Gastrocnemius medialis (tissue), 4 donors: ENCODE measurements at regions not wholly inside any gene's neighbourhood (a gene's known extent, or its start where the extent isn't known, plus 50 kb on each side); places are given as distances from the start of the nearest gene placed in this dataset.

Experiments used
- ATAC-seq, 2 donors: fragments of 150-250 bp; one replicate each; pipeline ENCODE4 v1.9.1; 2016
- DNase-seq, 2 donors: peaks; one replicate each; pipeline ENCODE4 v3.0.0-alpha.2; 2019
- H3K27ac ChIP-seq, 4 donors: fragments of 200-600 bp; sonication (generic); 1 replicate in 1 of 4; 2 replicates in 3 of 4; pipeline ENCODE4 v1.5.1; 2016 to 2018; ENCODE audit warnings: mild to moderate bottlenecking in 2 of 4, moderate library complexity in 1 of 4
- H3K27me3 ChIP-seq, 3 donors: fragments of 200-600 bp; sonication (generic) in 2 of 3; 1 replicate in 1 of 3; 2 replicates in 2 of 3; pipeline versions ENCODE4 v1.5.1 to v1.6.0; 2016 to 2019; ENCODE audit warnings: mild to moderate bottlenecking in 1 of 3, moderate library complexity in 1 of 3
- H3K36me3 ChIP-seq, 2 donors: fragments of 200-600 bp; sonication (generic) in 1 of 2; one replicate each; pipeline ENCODE4 v1.5.1; 2017 to 2018
- H3K4me1 ChIP-seq, 2 donors: fragments of 200-600 bp; sonication (generic) in 1 of 2; one replicate each; pipeline ENCODE4 v1.5.1; 2016 to 2017; ENCODE audit warnings: mild to moderate bottlenecking in 2 of 2
- H3K4me3 ChIP-seq, 4 donors: fragments of 200-600 bp; sonication (generic) in 3 of 4; 1 replicate in 1 of 4; 2 replicates in 3 of 4; pipeline ENCODE4 v1.5.1; 2016 to 2019; ENCODE audit warnings: mild to moderate bottlenecking in 2 of 4
- H3K9me3 ChIP-seq, 3 donors: fragments of 200-600 bp; sonication (generic) in 2 of 3; 1 replicate in 1 of 3; 2 replicates in 2 of 3; pipeline ENCODE4 v1.5.1; 2016 to 2019
- POLR2A ChIP-seq, 2 donors: fragments of 450-650 bp; IDR thresholded peaks; one replicate each; pipeline ENCODE4 v1.6.1; 2017; ENCODE audit warnings: antibody characterized with exemption in 2 of 2, mild to moderate bottlenecking in 2 of 2, moderate library complexity in 2 of 2
- in situ Hi-C, 4 donors: fragments of 200-750 bp; cut with MboI; loops; one replicate each; pipeline versions ENCODE4 v1.15.0 to v1.8.0; 2017; ENCODE audit warnings: low sequenced_read_pairs in 4 of 4
- intact Hi-C: fragments of 100-400 bp; cut with DNase I; formaldehyde crosslinking; loops from one replicate; pipeline ENCODE4 v1.15.1; 2023; ENCODE audit warnings: low total_unique reads
- TF ChIP-seq, protein P1 (sequence below), 5 experiments: fragments of 450-650 bp in 3 of 5; fragments of 200-600 bp in 2 of 5; sonication (generic) in 2 of 5; IDR thresholded peaks in 4 of 5; conservative IDR thresholded peaks in 1 of 5; 1 replicate in 4 of 5; 2 replicates in 1 of 5; pipeline ENCODE4 v1.5.1; 2016 to 2019; ENCODE audit warnings: antibody characterized with exemption in 5 of 5, mild to moderate bottlenecking in 3 of 5, moderate library complexity in 3 of 5

DNA sequence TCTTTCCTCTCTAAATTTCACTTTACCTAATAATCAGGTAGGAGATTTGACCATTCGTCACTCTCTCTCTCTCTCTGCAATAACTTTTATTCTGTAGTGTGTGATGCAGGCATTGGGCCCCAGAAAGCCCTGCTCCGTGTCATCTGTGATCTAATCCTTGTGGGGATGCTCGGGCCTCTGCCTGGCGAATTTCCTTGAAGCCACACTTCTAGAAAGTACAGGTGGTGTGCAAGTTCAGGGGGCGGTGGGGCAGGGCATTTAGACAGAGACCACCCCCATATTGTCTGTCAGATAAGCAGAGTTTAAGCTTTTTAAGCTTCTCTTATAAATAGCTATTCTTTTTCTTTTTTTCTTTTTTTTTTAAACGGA is 53.4 kb upstream of the GPR12 start:
- Histone ChIP-seq H3K4me3 (no peak overlapping the region), H3K4me1 (no peaks in the 10 kb centered on the region), H3K27ac (no peak overlapping the region), H3K27me3 (no peaks in the 10 kb centered on the region), H3K9me3 (no peaks in the 10 kb centered on the region), H3K36me3 (no peaks in the 10 kb centered on the region)
- DNase-seq (no peak), ATAC-seq (no peak)
- TF ChIP-seq, protein P1, sequence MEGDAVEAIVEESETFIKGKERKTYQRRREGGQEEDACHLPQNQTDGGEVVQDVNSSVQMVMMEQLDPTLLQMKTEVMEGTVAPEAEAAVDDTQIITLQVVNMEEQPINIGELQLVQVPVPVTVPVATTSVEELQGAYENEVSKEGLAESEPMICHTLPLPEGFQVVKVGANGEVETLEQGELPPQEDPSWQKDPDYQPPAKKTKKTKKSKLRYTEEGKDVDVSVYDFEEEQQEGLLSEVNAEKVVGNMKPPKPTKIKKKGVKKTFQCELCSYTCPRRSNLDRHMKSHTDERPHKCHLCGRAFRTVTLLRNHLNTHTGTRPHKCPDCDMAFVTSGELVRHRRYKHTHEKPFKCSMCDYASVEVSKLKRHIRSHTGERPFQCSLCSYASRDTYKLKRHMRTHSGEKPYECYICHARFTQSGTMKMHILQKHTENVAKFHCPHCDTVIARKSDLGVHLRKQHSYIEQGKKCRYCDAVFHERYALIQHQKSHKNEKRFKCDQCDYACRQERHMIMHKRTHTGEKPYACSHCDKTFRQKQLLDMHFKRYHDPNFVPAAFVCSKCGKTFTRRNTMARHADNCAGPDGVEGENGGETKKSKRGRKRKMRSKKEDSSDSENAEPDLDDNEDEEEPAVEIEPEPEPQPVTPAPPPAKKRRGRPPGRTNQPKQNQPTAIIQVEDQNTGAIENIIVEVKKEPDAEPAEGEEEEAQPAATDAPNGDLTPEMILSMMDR (IDR thresholded peaks at IDR 0.05 in 4 of 5, conservative IDR thresholded peaks at IDR 0.05 in 1 of 5): no peak
- TF ChIP-seq POLR2A (IDR thresholded peaks at IDR 0.05): no peak
- intact Hi-C loops: no loop called here
- in situ Hi-C loops: no loop called here

DNA sequence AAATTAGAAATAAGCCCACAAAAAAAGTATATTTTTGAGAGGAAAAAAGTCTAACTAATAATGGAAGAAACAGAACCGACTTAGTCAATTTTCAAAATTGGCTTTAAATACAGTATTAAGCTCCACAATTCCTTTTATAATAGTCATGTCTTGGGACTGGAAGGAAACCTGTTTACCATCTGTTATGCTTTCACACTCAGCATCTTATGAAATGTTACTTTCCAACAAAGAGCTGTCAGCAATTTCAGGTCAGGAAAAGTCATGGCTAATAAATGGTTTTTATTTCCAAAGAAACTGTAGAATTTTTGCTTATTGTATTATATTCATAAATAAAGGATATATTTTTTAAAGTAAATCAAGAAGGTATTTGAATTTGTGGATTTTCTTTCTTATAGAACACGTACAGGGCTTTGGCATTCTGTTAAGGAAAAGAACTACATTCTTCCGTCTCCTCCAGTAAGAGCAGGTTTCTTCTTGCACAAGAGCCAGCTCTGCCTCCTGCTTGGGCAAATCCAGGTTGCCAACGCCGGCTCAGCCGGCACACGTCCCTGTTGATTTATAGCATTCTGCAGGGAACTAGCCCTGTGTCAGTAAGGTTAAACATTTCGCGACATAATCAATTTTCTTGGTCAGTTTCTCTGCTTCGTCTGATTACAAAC is 52.9 kb upstream of the GPR12 start:
- Histone ChIP-seq H3K36me3 (no peaks in the 10 kb centered on the region), H3K4me1 (no peaks in the 10 kb centered on the region), H3K9me3 (no peaks in the 10 kb centered on the region), H3K27me3 (no peaks in the 10 kb centered on the region), H3K27ac (no peak overlapping the region), H3K4me3 (no peak overlapping the region)
- DNase-seq (no peak), ATAC-seq (no peak)
- in situ Hi-C loops: no loop called here
- intact Hi-C loops: no loop called here
- TF ChIP-seq POLR2A (IDR thresholded peaks at IDR 0.05): no peak
- TF ChIP-seq, protein P1 (IDR thresholded peaks at IDR 0.05 in 4 of 5, conservative IDR thresholded peaks at IDR 0.05 in 1 of 5): no peak

DNA sequence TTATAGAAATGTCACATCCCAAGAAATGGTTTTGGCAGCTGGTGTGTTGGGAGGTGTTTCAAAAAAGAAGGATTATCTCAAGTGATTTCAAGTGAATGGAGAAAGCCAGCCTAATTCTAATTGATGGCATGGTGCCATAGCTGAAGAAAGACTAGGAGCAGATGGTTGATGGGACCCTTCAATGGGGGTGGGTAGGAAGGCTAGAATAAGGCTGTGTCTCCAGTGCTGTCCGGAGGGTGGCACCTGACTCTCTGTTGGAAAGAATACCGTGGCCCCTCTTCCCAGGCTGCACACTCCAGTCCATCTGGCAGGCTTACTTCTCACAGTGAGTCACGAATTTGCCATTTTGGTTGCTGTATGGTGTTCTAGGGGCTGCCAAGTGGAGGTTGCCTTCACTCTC is 51.0 kb upstream of the GPR12 start:
- H3K9me3 ChIP-seq: no peaks in the 10 kb centered on the region
- ATAC-seq (no peak), DNase-seq (no peak)
- intact Hi-C loops: no loop called here
- H3K27ac ChIP-seq: no peak overlapping the region
- H3K4me3 ChIP-seq: no peak overlapping the region
- H3K36me3 ChIP-seq: no peaks in the 10 kb centered on the region
- no peaks in the 10 kb centered on the region for H3K27me3 ChIP-seq
- TF ChIP-seq, protein P1 (IDR thresholded peaks at IDR 0.05 in 4 of 5, conservative IDR thresholded peaks at IDR 0.05 in 1 of 5): no peak
- no peak for TF ChIP-seq POLR2A (IDR thresholded peaks at IDR 0.05)
- in situ Hi-C loops: no loop called here
- no peaks in the 10 kb centered on the region for H3K4me1 ChIP-seq
